Stomach (tissue), 8 donors: ENCODE measurements at regions not wholly inside any gene's neighbourhood (a gene's known extent, or its start where the extent isn't known, plus 50 kb on each side); places are given as distances from the start of the nearest gene placed in this dataset.

Experiments used
- DNase-seq, 2 donors: peaks; one replicate each; pipeline versions ENCODE4 v3.0.0 to v3.0.0-alpha.2; 2013 to 2019
- H3K27ac ChIP-seq, 5 donors: fragments of 200-600 bp in 4 of 5; sonication (generic) in 4 of 5; one replicate each; pipeline ENCODE4 v1.5.1; 2013 to 2019; ENCODE audit warnings: mild to moderate bottlenecking in 1 of 5, moderate library complexity in 1 of 5
- H3K27me3 ChIP-seq, 3 donors: fragments of 200-600 bp; sonication (generic); one replicate each; pipeline ENCODE4 v1.5.1; 2017 to 2019; ENCODE audit warnings: mixed run types in 1 of 3
- H3K36me3 ChIP-seq, 4 donors: fragments of 200-600 bp; sonication (generic); 1 replicate in 3 of 4; 2 replicates in 1 of 4; pipeline ENCODE4 v1.5.1; 2016 to 2019
- H3K4me1 ChIP-seq, 4 donors: fragments of 200-600 bp; sonication (generic); one replicate each; pipeline ENCODE4 v1.5.1; 2016 to 2019
- H3K4me3 ChIP-seq, 4 donors: fragments of 200-600 bp; sonication (generic) in 3 of 4; one replicate each; pipeline ENCODE4 v1.5.1; 2016 to 2019; ENCODE audit warnings: mild to moderate bottlenecking in 1 of 4
- H3K9me3 ChIP-seq, 4 donors: fragments of 200-600 bp; sonication (generic); one replicate each; pipeline ENCODE4 v1.5.1; 2016 to 2019
- EP300 ChIP-seq: sonication (generic); formaldehyde crosslinking; IDR thresholded peaks from one replicate; pipeline ENCODE4 v1.6.1; 2017; ENCODE audit warnings: antibody characterized with exemption
- POLR2A ChIP-seq, 4 donors: fragments of 450-650 bp; IDR thresholded peaks; one replicate each; pipeline ENCODE4 v1.6.1; 2016; ENCODE audit warnings: antibody characterized with exemption in 4 of 4, control low read depth in 2 of 4, mild to moderate bottlenecking in 1 of 4, moderate library complexity in 1 of 4
- POLR2AphosphoS5 ChIP-seq, 3 donors: sonication (generic); formaldehyde crosslinking; IDR thresholded peaks; one replicate each; pipeline ENCODE4 v1.6.1; 2016; ENCODE audit warnings: antibody characterized with exemption in 3 of 3
- WGBS, 5 donors: extraction: QIAGEN DNeasy Blood & Tissue Kit in 3 of 5; methylation state at CpG; one replicate each; pipeline versions ENCODE4 v1.1.5 to v1.1.7; 2013 to 2018; 5-methylcytosine and 5-hydroxymethylcytosine counted together
- intact Hi-C: fragments of 100-400 bp; cut with DNase I; formaldehyde crosslinking; loops from one replicate; pipeline ENCODE4 v1.15.1; 2023; ENCODE audit warnings: low total_unique reads
- TF ChIP-seq, protein P1 (sequence below), 7 experiments: fragments of 450-650 bp in 4 of 7; fragments of 200-600 bp in 3 of 7; sonication (generic) in 3 of 7; IDR thresholded peaks; one replicate each; pipeline ENCODE4 v1.5.1; 2016 to 2019; ENCODE audit warnings: antibody characterized with exemption in 7 of 7, control low read depth in 2 of 7, mild to moderate bottlenecking in 1 of 7
- donor health status: healthy with polysubstance abuse.
- donor health status: Bipolar disorder and iron deficiency.
- donor health status: healthy.

- H3K9me3 ChIP-seq = peaks cover 7 to 20% (median 13%) of the 10 kb centered on the region in 4 donors
- H3K36me3 ChIP-seq = no peaks in the 10 kb centered on the region
- H3K4me1 ChIP-seq = no peaks in the 10 kb centered on the region
- DNase-seq = no peak
- peaks cover 0 to 7% (median 0%) of the 10 kb centered on the region in 3 donors for H3K27me3 ChIP-seq
- TF ChIP-seq, protein P1, sequence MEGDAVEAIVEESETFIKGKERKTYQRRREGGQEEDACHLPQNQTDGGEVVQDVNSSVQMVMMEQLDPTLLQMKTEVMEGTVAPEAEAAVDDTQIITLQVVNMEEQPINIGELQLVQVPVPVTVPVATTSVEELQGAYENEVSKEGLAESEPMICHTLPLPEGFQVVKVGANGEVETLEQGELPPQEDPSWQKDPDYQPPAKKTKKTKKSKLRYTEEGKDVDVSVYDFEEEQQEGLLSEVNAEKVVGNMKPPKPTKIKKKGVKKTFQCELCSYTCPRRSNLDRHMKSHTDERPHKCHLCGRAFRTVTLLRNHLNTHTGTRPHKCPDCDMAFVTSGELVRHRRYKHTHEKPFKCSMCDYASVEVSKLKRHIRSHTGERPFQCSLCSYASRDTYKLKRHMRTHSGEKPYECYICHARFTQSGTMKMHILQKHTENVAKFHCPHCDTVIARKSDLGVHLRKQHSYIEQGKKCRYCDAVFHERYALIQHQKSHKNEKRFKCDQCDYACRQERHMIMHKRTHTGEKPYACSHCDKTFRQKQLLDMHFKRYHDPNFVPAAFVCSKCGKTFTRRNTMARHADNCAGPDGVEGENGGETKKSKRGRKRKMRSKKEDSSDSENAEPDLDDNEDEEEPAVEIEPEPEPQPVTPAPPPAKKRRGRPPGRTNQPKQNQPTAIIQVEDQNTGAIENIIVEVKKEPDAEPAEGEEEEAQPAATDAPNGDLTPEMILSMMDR (IDR thresholded peaks at IDR 0.05) = no peak
- TF ChIP-seq POLR2AphosphoS5 (IDR thresholded peaks at IDR 0.05) = no peak
- no peak for TF ChIP-seq EP300
- TF ChIP-seq POLR2A (IDR thresholded peaks at IDR 0.05) = no peak
- H3K27ac ChIP-seq = no peak overlapping the region
- no peak overlapping the region for H3K4me3 ChIP-seq
- intact Hi-C loops = no loop called here
- WGBS, 5 donors = 59 to 77% (median 77%) methylated on average over 6 of the region's 6 CpGs
These were observed 98.2 kb downstream of the KCNF1 start for GRCh38 chr2:11009891-11010290.

DNA sequence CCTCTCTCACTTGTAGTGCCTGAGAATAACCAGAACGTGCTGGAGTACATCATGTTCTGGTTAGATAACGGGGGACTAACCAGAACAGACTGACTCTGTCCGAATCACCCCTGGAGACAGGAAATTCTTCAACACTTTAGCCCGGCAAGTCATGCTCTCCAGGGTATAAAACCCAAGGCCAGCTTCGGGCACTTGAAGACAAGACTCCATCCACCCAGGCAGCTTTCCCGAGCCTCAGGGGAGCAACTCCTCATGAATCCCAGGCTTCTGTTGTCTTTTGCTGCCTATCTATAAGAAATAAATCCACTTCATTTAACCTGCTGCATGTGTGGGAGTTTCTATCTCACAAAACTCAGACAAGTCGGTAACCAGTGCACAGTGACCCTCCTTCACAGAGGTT is 99.6 kb downstream of the KCNF1 start:
- H3K9me3 ChIP-seq = peaks cover 7 to 20% (median 13%) of the 10 kb centered on the region in 4 donors
- intact Hi-C loops = no loop called here
- no peaks in the 10 kb centered on the region for H3K36me3 ChIP-seq
- no peak for DNase-seq
- no peaks in the 10 kb centered on the region for H3K27me3 ChIP-seq
- H3K4me3 ChIP-seq = no peak overlapping the region
- TF ChIP-seq POLR2A (IDR thresholded peaks at IDR 0.05) (no peak), POLR2AphosphoS5 (IDR thresholded peaks at IDR 0.05) (no peak), EP300 (no peak)
- TF ChIP-seq, protein P1 (IDR thresholded peaks at IDR 0.05) = no peak
- no peak overlapping the region for H3K27ac ChIP-seq
- no peaks in the 10 kb centered on the region for H3K4me1 ChIP-seq
- WGBS, 5 donors = 84 to 94% (median 91%) methylated on average over 7 of the region's 7 CpGs

DNA sequence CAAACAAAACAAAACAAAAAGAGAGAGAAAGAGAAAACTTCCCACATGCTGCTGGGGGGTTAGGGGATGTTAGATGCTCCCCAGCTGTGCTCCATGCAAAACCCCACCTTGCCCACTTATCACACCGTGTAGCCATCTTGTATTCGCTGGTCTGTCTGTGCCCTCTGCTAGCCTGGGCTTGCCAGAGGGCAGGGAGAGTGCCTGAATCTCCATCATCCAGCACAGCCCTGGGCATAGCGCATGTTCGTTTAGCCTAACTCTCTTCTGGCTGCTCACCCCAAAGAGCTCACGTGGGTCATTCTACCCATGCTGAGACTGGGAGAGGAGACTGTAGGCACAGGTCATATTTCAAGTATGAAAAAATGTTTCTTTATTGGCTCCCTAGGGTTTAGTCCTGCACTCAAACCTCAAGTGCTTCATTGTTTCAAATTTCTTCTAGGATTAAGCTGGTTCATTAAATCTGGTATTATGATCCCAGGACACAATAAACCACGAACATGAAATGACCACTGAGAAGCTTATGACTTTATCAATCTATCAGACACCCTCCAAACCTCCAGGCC is 100.5 kb downstream of the KCNF1 start:
- DNase-seq = no peak
- intact Hi-C loops = no loop called here
- H3K27me3 ChIP-seq = peaks cover 0 to 7% (median 0%) of the 10 kb centered on the region in 3 donors
- H3K4me1 ChIP-seq = no peaks in the 10 kb centered on the region
- H3K4me3 ChIP-seq = no peak overlapping the region
- H3K27ac ChIP-seq = no peak overlapping the region
- H3K9me3 ChIP-seq = peaks cover 7 to 20% (median 13%) of the 10 kb centered on the region in 4 donors
- H3K36me3 ChIP-seq = no peaks in the 10 kb centered on the region
- no peak for TF ChIP-seq EP300
- TF ChIP-seq, protein P1 (IDR thresholded peaks at IDR 0.05) = no peak
- TF ChIP-seq POLR2A (IDR thresholded peaks at IDR 0.05) = no peak
- no peak for TF ChIP-seq POLR2AphosphoS5 (IDR thresholded peaks at IDR 0.05)
- WGBS, 5 donors = 76 to 81% (median 80%) methylated on average over 6 of the region's 6 CpGs

DNA sequence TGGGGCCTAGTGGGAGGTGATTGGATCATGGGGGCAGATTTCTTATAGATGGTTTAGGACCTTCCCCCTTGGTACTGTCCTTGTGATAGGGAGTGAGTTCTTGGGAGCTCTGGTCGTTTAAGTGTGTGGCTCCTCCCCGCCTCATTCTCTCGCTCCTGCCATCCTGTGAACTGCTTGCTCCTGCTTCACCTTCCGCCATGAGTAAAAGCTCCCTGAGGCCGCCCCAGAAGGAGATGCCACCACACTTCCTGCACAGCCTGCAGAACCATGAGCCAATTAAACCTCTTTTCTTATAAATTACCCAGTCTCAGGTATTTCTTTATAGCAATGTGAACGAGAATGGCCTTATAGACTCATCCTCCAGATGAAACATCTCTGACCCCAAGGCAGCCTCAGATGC is 101.5 kb downstream of the KCNF1 start:
- Histone ChIP-seq H3K27ac (no peak overlapping the region), H3K4me3 (no peak overlapping the region), H3K9me3 (peaks cover 7 to 20% (median 13%) of the 10 kb centered on the region in 4 donors), H3K4me1 (no peaks in the 10 kb centered on the region), H3K27me3 (peaks cover 0 to 16% (median 0%) of the 10 kb centered on the region in 3 donors), H3K36me3 (no peaks in the 10 kb centered on the region)
- no peak for DNase-seq
- no peak for TF ChIP-seq POLR2A (IDR thresholded peaks at IDR 0.05)
- no peak for TF ChIP-seq POLR2AphosphoS5 (IDR thresholded peaks at IDR 0.05)
- TF ChIP-seq EP300 = no peak
- TF ChIP-seq, protein P1 (IDR thresholded peaks at IDR 0.05) = no peak
- intact Hi-C loops = no loop called here
- WGBS, 5 donors = 78 to 88% (median 83%) methylated on average over 6 of the region's 6 CpGs
